ENCODE measurements at regions not wholly inside any gene's neighbourhood (a gene's known extent, or its start where the extent isn't known, plus 50 kb on each side); places are given as distances from the start of the nearest gene placed in this dataset.

GRCh38 chr14:71582705-71583104 lies 349.5 kb upstream of the RGS6 start:
- Histone ChIP-seq H3K36me3 (no peaks in the 10 kb centered on the region), H3K27me3 (no peaks in the 10 kb centered on the region), H3K4me3 (no peak overlapping the region), H3K9me3 (no peaks in the 10 kb centered on the region), H3K27ac (no peak overlapping the region), H3K4me1 (peaks cover 10% of the 10 kb centered on the region)
- ATAC-seq = no peak
- intact Hi-C loops (cut with DNase I) = no loop called here
- DNase-seq = no peak
- TF ChIP-seq CTCF (IDR thresholded peaks at IDR 0.05) = no peak

- H3K4me1 ChIP-seq = peaks cover 10% of the 10 kb centered on the region
- no peak overlapping the region for H3K27ac ChIP-seq
- no peak overlapping the region for H3K4me3 ChIP-seq
- H3K9me3 ChIP-seq = no peaks in the 10 kb centered on the region
- ATAC-seq (peak; percentile 70), DNase-seq (no peak)
- H3K36me3 ChIP-seq = no peaks in the 10 kb centered on the region
- no peak for TF ChIP-seq CTCF (IDR thresholded peaks at IDR 0.05)
- H3K27me3 ChIP-seq = no peaks in the 10 kb centered on the region
- intact Hi-C loops (cut with DNase I) = no loop called here
Measured at GRCh38 chr14:71583194-71583593, 349.0 kb upstream of the RGS6 start.

GRCh38 chr14:71583705-71584104 lies 348.5 kb upstream of the RGS6 start:
- ATAC-seq (no peak), DNase-seq (no peak)
- no peak overlapping the region for H3K27ac ChIP-seq
- no peak overlapping the region for H3K4me3 ChIP-seq
- TF ChIP-seq CTCF (IDR thresholded peaks at IDR 0.05) = no peak
- no peaks in the 10 kb centered on the region for H3K27me3 ChIP-seq
- peaks cover 10% of the 10 kb centered on the region for H3K4me1 ChIP-seq
- no peaks in the 10 kb centered on the region for H3K9me3 ChIP-seq
- H3K36me3 ChIP-seq = no peaks in the 10 kb centered on the region
- intact Hi-C loops (cut with DNase I) = no loop called here

GRCh38 chr14:71585361-71585760 lies 346.9 kb upstream of the RGS6 start:
- no peak for ATAC-seq

GRCh38 chr14:71586131-71586897 lies 345.9 kb upstream of the RGS6 start:
- peaks cover 14% of the 10 kb centered on the region for H3K4me1 ChIP-seq
- H3K27ac ChIP-seq = no peak overlapping the region
- intact Hi-C loops (cut with DNase I) = no loop called here
- TF ChIP-seq CTCF (IDR thresholded peaks at IDR 0.05) = no peak
- H3K27me3 ChIP-seq = no peaks in the 10 kb centered on the region
- peak overlapping the region; percentile 22 for H3K4me3 ChIP-seq
- no peak for DNase-seq
- no peaks in the 10 kb centered on the region for H3K9me3 ChIP-seq
- ATAC-seq = no peak
- no peaks in the 10 kb centered on the region for H3K36me3 ChIP-seq

More at GRCh38 chr14:71585361-71585760, 346.9 kb upstream of the RGS6 start:
- DNase-seq = no peak
- H3K27me3 ChIP-seq = no peaks in the 10 kb centered on the region
- H3K27ac ChIP-seq = no peak overlapping the region
- H3K4me3 ChIP-seq = no peak overlapping the region
- no peaks in the 10 kb centered on the region for H3K36me3 ChIP-seq
- intact Hi-C loops (cut with DNase I) = no loop called here
- peaks cover 14% of the 10 kb centered on the region for H3K4me1 ChIP-seq
- TF ChIP-seq CTCF (IDR thresholded peaks at IDR 0.05) = no peak
- H3K9me3 ChIP-seq = no peaks in the 10 kb centered on the region

Data from upper lobe of right lung (tissue), 1 donor.